H9 (cell line): ENCODE measurements at regions not wholly inside any gene's neighbourhood (a gene's known extent, or its start where the extent isn't known, plus 50 kb on each side); places are given as distances from the start of the nearest gene placed in this dataset.

Source experiments
- DNase-seq: peaks from one replicate; pipeline ENCODE4 v3.0.0-alpha.2; 2017
- H2AFZ ChIP-seq: one replicate; pipeline ENCODE4 v1.6.1; 2013; ENCODE audit warnings: mild to moderate bottlenecking, low read length, control low read depth, moderate library complexity
- H2AK5ac ChIP-seq: 2 replicates; pipeline ENCODE4 v1.6.1; 2013; ENCODE audit warnings: low read length, control low read depth, mixed read lengths; ENCODE audit not compliant: insufficient read length
- H2BK120ac ChIP-seq: one replicate; pipeline ENCODE4 v1.6.1; 2013; ENCODE audit warnings: low read depth, mild to moderate bottlenecking, low read length, control low read depth, inconsistent platforms; ENCODE audit not compliant: poor library complexity, severe bottlenecking
- H2BK12ac ChIP-seq: 2 replicates; pipeline ENCODE4 v1.6.1; 2013; ENCODE audit warnings: low read length, control low read depth, mixed read lengths, low read depth; ENCODE audit not compliant: insufficient read length
- H2BK15ac ChIP-seq: 2 replicates; pipeline ENCODE4 v1.6.1; 2013; ENCODE audit warnings: low read depth, low read length, control low read depth
- H2BK20ac ChIP-seq: one replicate; pipeline ENCODE4 v1.6.1; 2013; ENCODE audit warnings: low read depth, mild to moderate bottlenecking, low read length, control low read depth, inconsistent platforms; ENCODE audit not compliant: poor library complexity, severe bottlenecking
- H2BK5ac ChIP-seq: 2 replicates; pipeline ENCODE4 v1.6.1; 2013; ENCODE audit warnings: low read length, control low read depth, mixed read lengths; ENCODE audit not compliant: insufficient read length
- H3K14ac ChIP-seq: 2 replicates; pipeline ENCODE4 v1.6.1; 2013; ENCODE audit warnings: low read length, control low read depth; ENCODE audit not compliant: insufficient read depth
- H3K18ac ChIP-seq: 2 replicates; pipeline ENCODE4 v1.6.1; 2013; ENCODE audit warnings: low read depth, mild to moderate bottlenecking, mixed read lengths, low read length, control low read depth; ENCODE audit not compliant: insufficient read length
- H3K23ac ChIP-seq: 2 replicates; pipeline ENCODE4 v1.6.1; 2013; ENCODE audit warnings: low read length, control low read depth, mixed read lengths, low read depth; ENCODE audit not compliant: insufficient read length
- H3K23me2 ChIP-seq: 2 replicates; pipeline ENCODE4 v1.6.1; 2013; ENCODE audit warnings: low read depth, mild to moderate bottlenecking, mixed read lengths, low read length, control low read depth; ENCODE audit not compliant: insufficient read length, poor library complexity, severe bottlenecking
- H3K27ac ChIP-seq: 2 replicates; pipeline ENCODE4 v1.5.1; 2013; ENCODE audit warnings: low read length, control low read depth, mixed read lengths, low read depth; ENCODE audit not compliant: insufficient read length
- H3K27me3 ChIP-seq: 2 replicates; pipeline ENCODE4 v1.6.1; 2013; ENCODE audit warnings: low read length, control low read depth, inconsistent platforms; ENCODE audit not compliant: insufficient read depth
- H3K4ac ChIP-seq: 2 replicates; pipeline ENCODE4 v1.6.1; 2013; ENCODE audit warnings: low read depth, mild to moderate bottlenecking, control low read depth, inconsistent platforms, low read length, moderate library complexity
- H3K4me1 ChIP-seq: 2 replicates; pipeline ENCODE4 v1.6.1; 2013; ENCODE audit warnings: low read length, control low read depth, inconsistent platforms; ENCODE audit not compliant: insufficient read depth
- H3K4me2 ChIP-seq: 2 replicates; pipeline ENCODE4 v1.6.1; 2013; ENCODE audit warnings: low read length, control low read depth, mixed read lengths; ENCODE audit not compliant: insufficient read length, insufficient read depth
- H3K56ac ChIP-seq: 2 replicates; pipeline ENCODE4 v1.6.1; 2013; ENCODE audit warnings: low read depth, mild to moderate bottlenecking, mixed read lengths, low read length, control low read depth; ENCODE audit not compliant: insufficient read length
- H3K79me1 ChIP-seq: 2 replicates; pipeline ENCODE4 v1.6.1; 2013; ENCODE audit warnings: low read depth, mild to moderate bottlenecking, moderate library complexity, low read length, control low read depth, inconsistent platforms; ENCODE audit not compliant: insufficient read depth, poor library complexity, severe bottlenecking
- H3K79me2 ChIP-seq: 2 replicates; pipeline ENCODE4 v1.6.1; 2013; ENCODE audit warnings: low read length, control low read depth, inconsistent platforms; ENCODE audit not compliant: insufficient read depth
- H3K9ac ChIP-seq: 2 replicates; pipeline ENCODE4 v1.6.1; 2013; ENCODE audit warnings: low read length, control low read depth, mixed read lengths; ENCODE audit not compliant: insufficient read length; ENCODE audit errors: extremely low read depth
- H3K9me3 ChIP-seq: one replicate; pipeline ENCODE4 v1.6.1; 2013; ENCODE audit warnings: low read depth, low read length, inconsistent platforms; ENCODE audit not compliant: control insufficient read depth
- H3T11ph ChIP-seq: one replicate; pipeline ENCODE4 v1.6.1; 2013; ENCODE audit warnings: mild to moderate bottlenecking, low read length, control low read depth, inconsistent platforms
- H4K20me1 ChIP-seq: one replicate; pipeline ENCODE4 v1.6.1; 2013; ENCODE audit not compliant: control insufficient read depth, insufficient read length, insufficient read depth
- H4K5ac ChIP-seq: 2 replicates; pipeline ENCODE4 v1.6.1; 2013; ENCODE audit warnings: low read depth, mild to moderate bottlenecking, mixed read lengths, low read length, control low read depth; ENCODE audit not compliant: insufficient read length
- H4K8ac ChIP-seq: replicated peaks from 2 replicates; pipeline ENCODE4 v1.6.1; 2013; ENCODE audit warnings: low read length, control low read depth, mixed read lengths, low read depth; ENCODE audit not compliant: insufficient read length
- H4K91ac ChIP-seq: 2 replicates; pipeline ENCODE4 v1.6.1; 2013; ENCODE audit warnings: low read depth, mild to moderate bottlenecking, moderate library complexity, mixed read lengths, low read length, control low read depth; ENCODE audit not compliant: insufficient read length
- H3K27ac Mint-ChIP-seq, 3 experiments: 2 replicates in 2 of 3; 3 replicates in 1 of 3; pipeline ENCODE4 v1.8.0; 2020 to 2021; ENCODE audit warnings: mixed read lengths in 3 of 3, mild to moderate bottlenecking in 1 of 3, moderate library complexity in 1 of 3
- H3K27me3 Mint-ChIP-seq: 2 replicates; pipeline ENCODE4 v1.8.0; 2021; ENCODE audit warnings: low read depth, mild to moderate bottlenecking, moderate library complexity, mixed read lengths
- H3K36me3 Mint-ChIP-seq, 3 experiments: 2 replicates in 2 of 3; 3 replicates in 1 of 3; pipeline ENCODE4 v1.8.0; 2020 to 2021; ENCODE audit warnings: low read depth in 3 of 3, mixed read lengths in 3 of 3; ENCODE audit not compliant: insufficient read depth in 1 of 3
- H3K4me1 Mint-ChIP-seq, 2 experiments: 2 replicates each; pipeline ENCODE4 v1.8.0; 2020; ENCODE audit warnings: mixed read lengths in 2 of 2
- H3K4me3 Mint-ChIP-seq, 2 experiments: 2 replicates in 1 of 2; 3 replicates in 1 of 2; pipeline ENCODE4 v1.8.0; 2020 to 2021; ENCODE audit warnings: mild to moderate bottlenecking in 2 of 2, mixed read lengths in 2 of 2, moderate library complexity in 1 of 2
- H3K9me3 Mint-ChIP-seq, 2 experiments: 2 replicates in 1 of 2; 3 replicates in 1 of 2; pipeline ENCODE4 v1.8.0; 2020; ENCODE audit warnings: mild to moderate bottlenecking in 2 of 2, mixed read lengths in 2 of 2, moderate library complexity in 1 of 2
- WGBS: extraction: QIAGEN DNeasy Blood & Tissue Kit; methylation state at CpG from one replicate; pipeline ENCODE4 v1.1.7; 2013; ENCODE audit warnings: missing lambda C conversion rate, low lambda C conversion rate, mixed read lengths; ENCODE audit not compliant: insufficient read length; ENCODE audit errors: extremely low coverage; 5-methylcytosine and 5-hydroxymethylcytosine counted together
- TF ChIP-seq, protein P1 (sequence below): fragments of 200-600 bp; sonication (generic); conservative IDR thresholded peaks from 3 replicates; pipeline ENCODE4 v1.8.0; 2021; ENCODE audit warnings: antibody characterized with exemption, mild to moderate bottlenecking

DNA sequence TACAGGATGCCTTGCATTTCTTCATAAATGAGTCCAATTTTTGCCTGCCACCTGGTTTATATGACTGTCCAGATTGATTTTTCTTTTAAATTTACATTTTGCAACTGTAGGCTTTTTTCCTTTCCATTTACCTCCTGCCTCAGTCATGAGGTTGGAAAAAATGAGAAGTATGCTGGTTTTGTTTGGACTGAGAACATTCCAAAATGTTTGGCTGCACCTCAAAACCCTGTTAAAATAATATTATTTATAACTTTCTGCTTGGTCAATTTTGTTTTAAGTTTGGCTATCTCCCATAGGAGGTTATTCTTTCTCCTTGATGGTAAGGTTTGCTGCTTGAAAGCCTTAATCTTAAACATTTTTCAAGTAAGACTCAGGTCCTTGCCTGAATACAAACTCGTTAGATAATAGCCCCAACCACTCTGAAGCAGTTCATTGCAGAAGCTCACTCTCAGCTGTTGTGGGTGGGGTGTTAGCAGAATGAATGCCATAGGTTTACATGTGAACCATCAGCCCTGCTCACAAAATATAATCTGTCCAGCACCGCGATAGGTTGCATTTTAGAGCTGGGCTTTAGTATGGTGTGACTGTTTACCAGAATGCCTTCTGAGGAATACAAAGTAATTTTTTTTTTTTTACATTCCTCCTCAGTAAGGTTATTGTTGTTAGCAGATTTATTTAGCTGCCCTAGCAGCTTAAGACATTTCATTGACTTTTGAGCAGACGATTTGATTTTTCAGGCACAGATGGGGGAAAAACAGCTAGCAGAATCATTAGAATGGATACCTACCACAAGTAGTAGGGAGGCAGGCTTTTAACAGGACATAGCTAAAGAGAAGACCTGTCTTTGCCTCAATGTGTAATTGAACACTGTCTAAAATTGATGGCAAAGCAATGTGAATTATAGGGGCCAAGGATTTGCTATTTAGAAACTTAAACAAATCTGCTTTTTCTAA lies 630.8 kb upstream of the KCNMB2 start:
- H3K23me2 ChIP-seq = no peaks in the 10 kb centered on the region
- H2BK5ac ChIP-seq = no peak overlapping the region
- H3T11ph ChIP-seq = no peak overlapping the region
- Mint-ChIP-seq H3K27me3 (no peaks in the 10 kb centered on the region), H3K9me3 (peaks cover under 1 to 4% of the 10 kb centered on the region in 2 experiments; a peak in 3 of 5 replicates), H3K36me3 (no peaks in the 10 kb centered on the region; a peak in 1 of 7 replicates), H3K27ac (no peak overlapping the region; a peak in 1 of 7 replicates), H3K4me1 (peaks cover 8% of the 10 kb centered on the region in 2 experiments; a peak in 3 of 4 replicates), H3K4me3 (no peak overlapping the region)
- no peaks in the 10 kb centered on the region for H4K20me1 ChIP-seq
- TF ChIP-seq, protein P1, sequence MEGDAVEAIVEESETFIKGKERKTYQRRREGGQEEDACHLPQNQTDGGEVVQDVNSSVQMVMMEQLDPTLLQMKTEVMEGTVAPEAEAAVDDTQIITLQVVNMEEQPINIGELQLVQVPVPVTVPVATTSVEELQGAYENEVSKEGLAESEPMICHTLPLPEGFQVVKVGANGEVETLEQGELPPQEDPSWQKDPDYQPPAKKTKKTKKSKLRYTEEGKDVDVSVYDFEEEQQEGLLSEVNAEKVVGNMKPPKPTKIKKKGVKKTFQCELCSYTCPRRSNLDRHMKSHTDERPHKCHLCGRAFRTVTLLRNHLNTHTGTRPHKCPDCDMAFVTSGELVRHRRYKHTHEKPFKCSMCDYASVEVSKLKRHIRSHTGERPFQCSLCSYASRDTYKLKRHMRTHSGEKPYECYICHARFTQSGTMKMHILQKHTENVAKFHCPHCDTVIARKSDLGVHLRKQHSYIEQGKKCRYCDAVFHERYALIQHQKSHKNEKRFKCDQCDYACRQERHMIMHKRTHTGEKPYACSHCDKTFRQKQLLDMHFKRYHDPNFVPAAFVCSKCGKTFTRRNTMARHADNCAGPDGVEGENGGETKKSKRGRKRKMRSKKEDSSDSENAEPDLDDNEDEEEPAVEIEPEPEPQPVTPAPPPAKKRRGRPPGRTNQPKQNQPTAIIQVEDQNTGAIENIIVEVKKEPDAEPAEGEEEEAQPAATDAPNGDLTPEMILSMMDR = no peak
- no peaks in the 10 kb centered on the region for H3K79me1 ChIP-seq
- H3K9me3 ChIP-seq = no peaks in the 10 kb centered on the region
- H4K91ac ChIP-seq = no peak overlapping the region
- no peak overlapping the region for H3K9ac ChIP-seq
- H2AFZ ChIP-seq = no peak overlapping the region
- H3K18ac ChIP-seq = no peak overlapping the region
- no peak overlapping the region for H2AK5ac ChIP-seq
- H3K4ac ChIP-seq = no peak overlapping the region
- DNase-seq = no peak
- no peaks in the 10 kb centered on the region; the same call in 1 of the 2 replicates for H3K79me2 ChIP-seq
- no CpG with 5 or more reads among the region's 4 CpGs for WGBS
- H3K4me1 ChIP-seq = no peaks in the 10 kb centered on the region
- H3K56ac ChIP-seq = no peak overlapping the region
- no peak overlapping the region for H2BK12ac ChIP-seq
- no peak overlapping the region for H2BK120ac ChIP-seq
- no peak overlapping the region for H2BK15ac ChIP-seq
- H3K14ac ChIP-seq = no peak overlapping the region
- H4K5ac ChIP-seq = no peak overlapping the region
- no peak overlapping the region for H2BK20ac ChIP-seq
- no peak overlapping the region for H3K4me2 ChIP-seq
- H3K23ac ChIP-seq = no peak overlapping the region
- H4K8ac ChIP-seq = no peak overlapping the region
- no peaks in the 10 kb centered on the region for H3K27me3 ChIP-seq
- H3K27ac ChIP-seq = no peak overlapping the region
